Esophagus squamous epithelium (tissue), 4 donors: ENCODE measurements at regions not wholly inside any gene's neighbourhood (a gene's known extent, or its start where the extent isn't known, plus 50 kb on each side); places are given as distances from the start of the nearest gene placed in this dataset.

Experiments
- CTCF ChIP-seq, 6 experiments: fragments of 450-650 bp in 4 of 6; fragments of 200-600 bp in 2 of 6; sonication (generic) in 2 of 6; IDR thresholded peaks; one replicate each; pipeline ENCODE4 v1.5.1; 2016 to 2019; ENCODE audit warnings: antibody characterized with exemption in 6 of 6, mild to moderate bottlenecking in 4 of 6, moderate library complexity in 4 of 6
- POLR2A ChIP-seq, 4 donors: fragments of 450-650 bp; IDR thresholded peaks; one replicate each; pipeline ENCODE4 v1.6.1; 2017; ENCODE audit warnings: antibody characterized with exemption in 4 of 4, mild to moderate bottlenecking in 4 of 4, moderate library complexity in 3 of 4

- TF ChIP-seq CTCF (IDR thresholded peaks at IDR 0.05), result no peak
- no peak for TF ChIP-seq POLR2A (IDR thresholded peaks at IDR 0.05)
Measured at GRCh38 chr2:9745153-9745899, 97.9 kb upstream of the TAF1B start.
